Stimulated activated CD4-positive, alpha-beta T cell treated with anti-CD3 and anti-CD28 coated beads, Interleukin-2, amount 100 ng/mL, for 24 hours (primary cell): ENCODE measurements at regions not wholly inside any gene's neighbourhood (a gene's known extent, or its start where the extent isn't known, plus 50 kb on each side); places are given as distances from the start of the nearest gene placed in this dataset.
"Not testable (repeated sequence)": the region's sequence is repeated elsewhere in the genome, so short reads cannot be mapped to it uniquely, and the experiment has no call there.

Experiments used
- DNase-seq, 2 donors: peaks; one replicate each; pipeline ENCODE4 v3.0.0-alpha.2; 2020

GRCh38 chr19:23464349-23464748 lies 69.1 kb upstream of the ZNF91 start:
- DNase-seq, result not testable (repeated sequence)

GRCh38 chr19:23461120-23461519 lies 65.8 kb upstream of the ZNF91 start:
- DNase-seq, result no peak

- DNase-seq, result no peak
These were observed 65.4 kb upstream of the ZNF91 start for GRCh38 chr19:23460656-23461055.
